H1 (cell line): ENCODE measurements at regions not wholly inside any gene's neighbourhood (a gene's known extent, or its start where the extent isn't known, plus 50 kb on each side); places are given as distances from the start of the nearest gene placed in this dataset.

Experiments
- CTCF ChIA-PET: fragments of 300-600 bp; sonication (Branson Sonifier 250); formaldehyde crosslinking; loops from one replicate; lab custom pipeline; 2021; ENCODE audit not compliant: partially characterized antibody; lab: Charles Lee
- POLR2A ChIA-PET: fragments of 300-600 bp; sonication (Branson Sonifier 250); formaldehyde crosslinking; loops from one replicate; lab custom pipeline; 2021; ENCODE audit warnings: inconsistent platforms; ENCODE audit not compliant: partially characterized antibody; lab: Charles Lee
- DNase-seq, 2 experiments: peaks; one replicate each; pipeline versions ENCODE4 v3.0.0 to v3.0.0-alpha.2; 2010 to 2022; ENCODE audit warnings: low spot score in 2 of 2, low read depth in 1 of 2, mixed read lengths in 1 of 2
- FAIRE-seq: peaks from 2 replicates; lab custom pipeline; 2011; peaks lifted over from hg19 to GRCh38; lab: Jason Lieb, UNC
- H2AFZ ChIP-seq: 2 replicates; pipeline ENCODE4 v1.8.1; 2012; ENCODE audit warnings: low read length, inconsistent platforms
- H2AK5ac ChIP-seq: 2 replicates; pipeline ENCODE4 v1.6.1; 2013; ENCODE audit warnings: low read depth, low read length
- H2BK120ac ChIP-seq: replicated peaks from 2 replicates; pipeline ENCODE3; 2013; ENCODE audit warnings: low read depth, low read length, inconsistent platforms
- H2BK12ac ChIP-seq: 2 replicates; pipeline ENCODE4 v1.6.1; 2013; ENCODE audit warnings: low read depth, low read length
- H2BK15ac ChIP-seq: 2 replicates; pipeline ENCODE4 v1.6.1; 2013; ENCODE audit warnings: low read length
- H2BK20ac ChIP-seq: 2 replicates; pipeline ENCODE4 v1.6.1; 2013; ENCODE audit warnings: low read length
- H2BK5ac ChIP-seq: 2 replicates; pipeline ENCODE4 v1.6.1; 2013; ENCODE audit warnings: low read depth, low read length
- H3K14ac ChIP-seq: 2 replicates; pipeline ENCODE4 v1.6.1; 2013; ENCODE audit warnings: inconsistent platforms; ENCODE audit not compliant: insufficient read length
- H3K18ac ChIP-seq: 2 replicates; pipeline ENCODE4 v1.6.1; 2013; ENCODE audit warnings: low read length; ENCODE audit errors: extremely low read depth
- H3K23ac ChIP-seq: 2 replicates; pipeline ENCODE4 v1.6.1; 2013; ENCODE audit warnings: inconsistent platforms; ENCODE audit not compliant: insufficient read length
- H3K23me2 ChIP-seq: 2 replicates; pipeline ENCODE4 v1.6.1; 2013; ENCODE audit warnings: low read depth, low read length
- H3K27ac ChIP-seq: 2 replicates; pipeline ENCODE4 v1.6.1; 2011; ENCODE audit warnings: low read depth, low read length, inconsistent platforms
- H3K27me3 ChIP-seq, 4 experiments: replicated peaks in 1 of 4; 1 replicate in 1 of 4; 2 replicates in 3 of 4; pipeline versions ENCODE4 v1.6.1 to v1.8.1; 2011 to 2013; ENCODE audit warnings: low read length in 3 of 4, mild to moderate bottlenecking in 3 of 4, inconsistent platforms in 2 of 4, mixed read lengths in 2 of 4, moderate library complexity in 1 of 4; ENCODE audit not compliant: control insufficient read depth in 3 of 4, insufficient read depth in 3 of 4; ENCODE audit errors: extremely low read depth in 1 of 4
- H3K36me3 ChIP-seq, 4 experiments: 2 replicates each; pipeline versions ENCODE4 v1.6.1 to v1.8.1; 2011 to 2013; ENCODE audit warnings: mild to moderate bottlenecking in 4 of 4, low read length in 3 of 4, moderate library complexity in 2 of 4, control low read depth in 1 of 4, inconsistent platforms in 1 of 4; ENCODE audit not compliant: insufficient read depth in 4 of 4, control insufficient read depth in 2 of 4
- H3K4ac ChIP-seq: replicated peaks from 2 replicates; pipeline ENCODE3; 2013; ENCODE audit warnings: low read length, low read depth, mixed read lengths, inconsistent platforms; ENCODE audit not compliant: insufficient read length
- H3K4me1 ChIP-seq, 4 experiments: replicated peaks in 1 of 4; 1 replicate in 1 of 4; 2 replicates in 3 of 4; pipeline versions ENCODE4 v1.6.1 to v1.8.1; 2011 to 2013; ENCODE audit warnings: low read length in 3 of 4, inconsistent platforms in 2 of 4, mixed read lengths in 1 of 4; ENCODE audit not compliant: insufficient read depth in 4 of 4, control insufficient read depth in 3 of 4
- H3K4me2 ChIP-seq, 2 experiments: 2 replicates each; pipeline versions ENCODE4 v1.6.1 to v1.8.1; 2011 to 2013; ENCODE audit warnings: low read depth in 2 of 2, low read length in 2 of 2, control low read depth in 1 of 2, inconsistent platforms in 1 of 2, mild to moderate bottlenecking in 1 of 2; ENCODE audit not compliant: insufficient read depth in 1 of 2
- H3K4me3 ChIP-seq, 4 experiments: fragments of 200-600, 300-600 bp in 1 of 4; sonication (generic), shearing (Covaris generic), sonication (Bioruptor Twin) in 1 of 4; 2 replicates each; pipeline versions ENCODE4 v1.5.1 to v1.8.1; 2011 to 2016; ENCODE audit warnings: low read length in 4 of 4, low read depth in 3 of 4, control low read depth in 2 of 4, inconsistent platforms in 2 of 4, mild to moderate bottlenecking in 2 of 4, mixed read lengths in 1 of 4, moderate library complexity in 1 of 4; ENCODE audit not compliant: insufficient read depth in 2 of 4; ENCODE audit errors: extremely low read depth in 1 of 4
- H3K56ac ChIP-seq: replicated peaks from 2 replicates; pipeline ENCODE3; 2013; ENCODE audit warnings: low read depth, mild to moderate bottlenecking, mixed read lengths, low read length, inconsistent platforms; ENCODE audit not compliant: insufficient read length
- H3K79me1 ChIP-seq: 2 replicates; pipeline ENCODE4 v1.6.1; 2013; ENCODE audit warnings: low read depth, low read length, control low read depth
- H3K79me2 ChIP-seq, 2 experiments: 2 replicates each; pipeline versions ENCODE4 v1.6.1 to v1.8.1; 2012 to 2013; ENCODE audit warnings: low read length in 2 of 2, mild to moderate bottlenecking in 2 of 2, inconsistent platforms in 1 of 2; ENCODE audit not compliant: insufficient read depth in 2 of 2, control insufficient read depth in 1 of 2
- H3K9ac ChIP-seq, 4 experiments: replicated peaks in 1 of 4; 1 replicate in 1 of 4; 2 replicates in 3 of 4; pipeline versions ENCODE4 v1.6.1 to v1.8.1; 2011 to 2013; ENCODE audit warnings: low read depth in 3 of 4, low read length in 3 of 4, control low read depth in 2 of 4, mild to moderate bottlenecking in 2 of 4, moderate library complexity in 2 of 4, inconsistent platforms in 1 of 4; ENCODE audit errors: extremely low read depth in 1 of 4
- H3K9me3 ChIP-seq, 2 experiments: 2 replicates each; pipeline versions ENCODE4 v1.6.1 to v1.8.1; 2012 to 2013; ENCODE audit warnings: mild to moderate bottlenecking in 2 of 2, moderate library complexity in 2 of 2, control low read depth in 1 of 2, inconsistent platforms in 1 of 2, low read depth in 1 of 2, low read length in 1 of 2, mixed read lengths in 1 of 2; ENCODE audit not compliant: insufficient read depth in 2 of 2
- H4K20me1 ChIP-seq, 2 experiments: replicated peaks in 1 of 2; 2 replicates each; pipeline versions ENCODE3 to v1.8.1; 2011 to 2013; ENCODE audit warnings: inconsistent platforms in 2 of 2, low read length in 2 of 2, mild to moderate bottlenecking in 1 of 2; ENCODE audit not compliant: insufficient read depth in 2 of 2, control insufficient read depth in 1 of 2
- H4K5ac ChIP-seq: 2 replicates; pipeline ENCODE4 v1.6.1; 2013; ENCODE audit warnings: low read length, low read depth, mixed read lengths, inconsistent platforms; ENCODE audit not compliant: insufficient read length
- H4K8ac ChIP-seq: 2 replicates; pipeline ENCODE4 v1.8.0; 2013; ENCODE audit warnings: mild to moderate bottlenecking, moderate library complexity, low read length, inconsistent platforms; ENCODE audit not compliant: insufficient read depth; ENCODE audit errors: extremely low read depth
- H4K91ac ChIP-seq: replicated peaks from 2 replicates; pipeline ENCODE3; 2013; ENCODE audit warnings: low read length, mixed read lengths, inconsistent platforms; ENCODE audit not compliant: insufficient read length
- ASH2L ChIP-seq: fragments of 200-600, 300-600 bp; sonication (generic); IDR thresholded peaks from one replicate; pipeline ENCODE4 v1.7.1; 2017; ENCODE audit warnings: low read length
- ATF2 ChIP-seq: IDR thresholded peaks from 2 replicates; pipeline ENCODE4 v1.6.1; 2012; ENCODE audit warnings: low read length, inconsistent platforms
- CBX8 ChIP-seq: fragments of 300-800, 300-1000 bp; sonication (generic); IDR thresholded peaks from 2 replicates; pipeline ENCODE4 v1.7.1; 2016; ENCODE audit warnings: low read depth, low read length, borderline replicate concordance
- GTF2F1 ChIP-seq: IDR thresholded peaks from 2 replicates; pipeline ENCODE4 v1.6.1; 2012; ENCODE audit warnings: low read depth, low read length, improper control_type of control experiment, borderline replicate concordance
- HDAC2 ChIP-seq, 2 experiments: fragments of 300-600 bp in 1 of 2; sonication (generic) in 1 of 2; IDR thresholded peaks; 2 replicates each; pipeline ENCODE4 v1.6.1; 2011 to 2012; ENCODE audit warnings: low read depth in 2 of 2, low read length in 2 of 2, mild to moderate bottlenecking in 2 of 2, moderate library complexity in 2 of 2, borderline replicate concordance in 1 of 2, inconsistent platforms in 1 of 2
- PHF8 ChIP-seq: fragments of 200-600 bp; sonication (generic); conservative IDR thresholded peaks from 2 replicates; pipeline ENCODE4 v1.7.1; 2012; ENCODE audit warnings: low read depth, mild to moderate bottlenecking, inconsistent platforms, low read length, moderate library complexity
- POU5F1 ChIP-seq: IDR thresholded peaks from 2 replicates; pipeline ENCODE4 v1.6.1; 2011; ENCODE audit warnings: low read depth, mild to moderate bottlenecking, low read length, moderate library complexity
- RNF2 ChIP-seq: fragments of 200-900, 300-1000 bp; sonication (generic); IDR thresholded peaks from 2 replicates; pipeline ENCODE4 v1.7.1; 2016; ENCODE audit warnings: borderline replicate concordance, low read depth, mild to moderate bottlenecking, antibody characterized with exemption, low read length; ENCODE audit not compliant: poor library complexity, severe bottlenecking; ENCODE audit errors: missing control alignments
- TBP ChIP-seq: IDR thresholded peaks from 2 replicates; pipeline ENCODE4 v1.6.1; 2011; ENCODE audit warnings: low read depth, low read length, improper control_type of control experiment
- YY1 ChIP-seq: IDR thresholded peaks from 2 replicates; pipeline ENCODE4 v1.6.1; 2011; ENCODE audit warnings: low read depth, mild to moderate bottlenecking, low read length
- WGBS, 2 experiments: shearing (Covaris generic) in 1 of 2; methylation state at CpG; one replicate each; pipeline versions ENCODE4 v1.1.6 to v1.1.7; 2013 to 2015; ENCODE audit warnings: low lambda C conversion rate in 2 of 2, mixed read lengths in 2 of 2, inconsistent platforms in 1 of 2, low coverage in 1 of 2, missing lambda C conversion rate in 1 of 2; ENCODE audit not compliant: insufficient replicate concordance in 2 of 2, insufficient coverage in 1 of 2, insufficient read length in 1 of 2; ENCODE audit errors: extremely low coverage in 1 of 2, missing lambda C conversion rate in 1 of 2; 5-methylcytosine and 5-hydroxymethylcytosine counted together
- TF ChIP-seq, protein P1 (sequence below): IDR thresholded peaks from 2 replicates; pipeline ENCODE4 v1.6.1; 2011; ENCODE audit warnings: low read length, improper control_type of control experiment

DNA sequence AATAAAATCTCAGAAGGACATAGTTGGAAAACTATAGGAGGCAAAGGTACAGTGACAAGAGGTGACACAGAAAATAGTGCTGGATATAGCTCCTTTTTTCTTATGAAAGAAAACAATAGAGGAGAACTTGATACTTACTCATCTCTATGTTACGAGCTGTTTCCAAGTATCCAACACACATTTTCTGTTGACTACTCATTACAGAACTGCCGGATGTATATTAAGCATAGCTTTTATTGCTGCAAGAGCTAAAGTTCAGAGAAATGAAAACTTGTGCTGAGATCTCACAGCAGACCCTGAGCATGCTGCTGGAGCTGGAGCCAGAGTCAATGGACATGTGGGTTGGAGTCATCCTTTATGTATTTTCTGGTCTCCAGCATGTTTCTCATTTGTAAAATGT lies 210.0 kb upstream of the NT5C1B start:
- Histone ChIP-seq H3K79me1 (no peaks in the 10 kb centered on the region), H3K4ac (no peak overlapping the region), H3K27ac (no peak overlapping the region), H2BK5ac (no peak overlapping the region), H3K14ac (no peak overlapping the region), H2BK12ac (no peak overlapping the region), H2BK20ac (no peak overlapping the region), H4K8ac (no peak overlapping the region), H3K23me2 (no peaks in the 10 kb centered on the region), H3K36me3 (no peaks in the 10 kb centered on the region), H3K23ac (no peak overlapping the region), H3K56ac (no peak overlapping the region), H2AK5ac (no peak overlapping the region), H3K4me1 (no peaks in the 10 kb centered on the region), H3K27me3 (no peaks in the 10 kb centered on the region), H4K20me1 (no peaks in the 10 kb centered on the region), H2BK120ac (no peak overlapping the region), H3K9me3 (no peaks in the 10 kb centered on the region), H3K18ac (no peak overlapping the region), H4K5ac (no peak overlapping the region), H3K4me2 (no peak overlapping the region), H4K91ac (no peak overlapping the region), H2AFZ (no peak overlapping the region), H3K79me2 (no peaks in the 10 kb centered on the region), H3K9ac (no peak overlapping the region), H3K4me3 (no peak overlapping the region), H2BK15ac (no peak overlapping the region)
- FAIRE-seq (no peak), DNase-seq (no peak)
- 92% methylated on average over 2 of the region's 2 CpGs; no CpG with 5 or more reads in 1 of the 2 experiments for WGBS, 2 experiments
- ChIA-PET CTCF (interaction anchor here (0.8 kb wide), 1 partner anchor 28 kb away, joined by 3 read pairs; no protein-coding TSS in a partner anchor), POLR2A (no interaction called here)
- TF ChIP-seq TBP = no peak
- no peak for TF ChIP-seq PHF8
- TF ChIP-seq CBX8 = no peak
- TF ChIP-seq HDAC2 (IDR thresholded peaks at IDR 0.05; ENCODE audit: borderline replicate concordance in 1 of 2, low read depth in 2 of 2, low read length in 2 of 2) = no peak
- TF ChIP-seq, protein P1, sequence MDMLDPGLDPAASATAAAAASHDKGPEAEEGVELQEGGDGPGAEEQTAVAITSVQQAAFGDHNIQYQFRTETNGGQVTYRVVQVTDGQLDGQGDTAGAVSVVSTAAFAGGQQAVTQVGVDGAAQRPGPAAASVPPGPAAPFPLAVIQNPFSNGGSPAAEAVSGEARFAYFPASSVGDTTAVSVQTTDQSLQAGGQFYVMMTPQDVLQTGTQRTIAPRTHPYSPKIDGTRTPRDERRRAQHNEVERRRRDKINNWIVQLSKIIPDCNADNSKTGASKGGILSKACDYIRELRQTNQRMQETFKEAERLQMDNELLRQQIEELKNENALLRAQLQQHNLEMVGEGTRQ = no peak
- no peak for TF ChIP-seq ATF2
- TF ChIP-seq POU5F1 = no peak
- no peak for TF ChIP-seq GTF2F1
- no peak for TF ChIP-seq RNF2
- no peak for TF ChIP-seq ASH2L
- no peak for TF ChIP-seq YY1
